Esophagus squamous epithelium (tissue), 4 donors: ENCODE measurements at regions not wholly inside any gene's neighbourhood (a gene's known extent, or its start where the extent isn't known, plus 50 kb on each side); places are given as distances from the start of the nearest gene placed in this dataset.

Experiments
- CTCF ChIP-seq, 6 experiments: fragments of 450-650 bp in 4 of 6; fragments of 200-600 bp in 2 of 6; sonication (generic) in 2 of 6; IDR thresholded peaks; one replicate each; pipeline ENCODE4 v1.5.1; 2016 to 2019; ENCODE audit warnings: antibody characterized with exemption in 6 of 6, mild to moderate bottlenecking in 4 of 6, moderate library complexity in 4 of 6
- POLR2A ChIP-seq, 4 donors: fragments of 450-650 bp; IDR thresholded peaks; one replicate each; pipeline ENCODE4 v1.6.1; 2017; ENCODE audit warnings: antibody characterized with exemption in 4 of 4, mild to moderate bottlenecking in 4 of 4, moderate library complexity in 3 of 4

- no peak for TF ChIP-seq CTCF (IDR thresholded peaks at IDR 0.05)
- TF ChIP-seq POLR2A (IDR thresholded peaks at IDR 0.05) = no peak
These were observed 101.1 kb downstream of the S1PR1 start for GRCh38 chr1:101337968-101338367.
